Dendritic cell treated with granulocyte-macrophage colony-stimulating factor and Interleukin-4, amounts not matched to agents 40 ng/mL and 50 ng/mL, for 4 days (primary cell): ENCODE measurements at regions not wholly inside any gene's neighbourhood (a gene's known extent, or its start where the extent isn't known, plus 50 kb on each side); places are given as distances from the start of the nearest gene placed in this dataset.
"Not testable (repeated sequence)": the region's sequence is repeated elsewhere in the genome, so short reads cannot be mapped to it uniquely, and the experiment has no call there.

Source experiments
- H3K27ac Mint-ChIP-seq: one replicate; pipeline ENCODE4 v1.8.0; 2022; ENCODE audit warnings: mild to moderate bottlenecking, mixed read lengths
- H3K27me3 Mint-ChIP-seq: one replicate; pipeline ENCODE4 v1.8.0; 2022; ENCODE audit warnings: mild to moderate bottlenecking, mixed read lengths
- H3K36me3 Mint-ChIP-seq: one replicate; pipeline ENCODE4 v1.8.0; 2022; ENCODE audit warnings: low read depth, mixed read lengths
- H3K4me1 Mint-ChIP-seq: one replicate; pipeline ENCODE4 v1.8.0; 2022; ENCODE audit warnings: low read depth, mixed read lengths
- H3K4me3 Mint-ChIP-seq: one replicate; pipeline ENCODE4 v1.8.0; 2022; ENCODE audit warnings: mild to moderate bottlenecking, moderate library complexity, mixed read lengths
- H3K9me3 Mint-ChIP-seq: one replicate; pipeline ENCODE4 v1.8.0; 2022; ENCODE audit warnings: mixed read lengths
- intact Hi-C: fragments of 100-400 bp; cut with micrococcal nuclease; formaldehyde crosslinking; loops from one replicate; pipeline ENCODE4 v1.15.0; 2022

DNA sequence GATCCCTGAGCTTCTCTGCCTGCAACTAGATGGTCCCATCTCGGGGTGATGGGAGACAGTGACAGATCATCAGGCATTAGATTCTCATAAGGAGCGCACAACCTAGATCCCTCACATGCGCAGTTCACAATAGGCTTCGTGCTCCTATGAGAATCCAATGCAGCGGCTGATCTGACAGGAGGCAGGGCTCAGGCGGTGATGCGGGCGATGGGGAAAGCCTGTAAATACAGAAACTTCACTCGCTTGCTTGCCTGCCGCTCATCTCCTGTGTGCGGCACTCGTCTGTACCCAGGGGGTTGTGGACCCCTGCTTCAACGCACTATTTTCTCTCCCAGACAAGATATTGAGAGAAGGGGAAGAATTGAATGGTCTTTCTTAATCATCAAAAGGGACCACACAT lies 473.9 kb downstream of the ZNF536 start:
- Mint-ChIP-seq H3K36me3 (no peaks in the 10 kb centered on the region), H3K27me3 (no peaks in the 10 kb centered on the region)

DNA sequence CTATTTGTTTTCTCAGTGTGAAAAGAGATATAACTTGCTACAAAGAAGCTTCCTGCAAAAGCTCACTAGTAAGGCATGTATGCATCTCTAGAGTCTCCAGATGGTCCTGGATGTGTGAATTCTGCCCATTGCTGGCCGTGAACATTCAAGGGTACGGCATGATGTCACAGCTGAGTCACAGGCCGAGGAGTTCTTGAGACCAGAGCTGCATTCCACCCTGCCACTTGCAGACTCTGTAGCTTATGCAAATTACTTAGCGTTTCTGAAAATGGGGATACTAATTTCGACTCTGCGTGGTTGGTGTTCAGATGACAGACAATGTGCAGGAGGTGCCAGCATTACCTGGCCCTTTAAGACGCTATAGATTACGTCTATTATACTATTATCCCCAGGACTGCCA lies 470.7 kb downstream of the ZNF536 start:
- H3K4me1 Mint-ChIP-seq, result no peaks in the 10 kb centered on the region
- no peaks in the 10 kb centered on the region for H3K9me3 Mint-ChIP-seq
- no peaks in the 10 kb centered on the region for H3K36me3 Mint-ChIP-seq
- intact Hi-C loops, result no loop called here
- no peak overlapping the region for H3K4me3 Mint-ChIP-seq
- H3K27ac Mint-ChIP-seq, result no peak overlapping the region
- H3K27me3 Mint-ChIP-seq, result no peaks in the 10 kb centered on the region

More for the DNA sequence above, 473.9 kb downstream of the ZNF536 start:
- Mint-ChIP-seq H3K9me3 (no peaks in the 10 kb centered on the region), H3K4me3 (no peak overlapping the region), H3K27ac (no peak overlapping the region), H3K4me1 (no peaks in the 10 kb centered on the region)
- intact Hi-C loops, result no loop called here

DNA sequence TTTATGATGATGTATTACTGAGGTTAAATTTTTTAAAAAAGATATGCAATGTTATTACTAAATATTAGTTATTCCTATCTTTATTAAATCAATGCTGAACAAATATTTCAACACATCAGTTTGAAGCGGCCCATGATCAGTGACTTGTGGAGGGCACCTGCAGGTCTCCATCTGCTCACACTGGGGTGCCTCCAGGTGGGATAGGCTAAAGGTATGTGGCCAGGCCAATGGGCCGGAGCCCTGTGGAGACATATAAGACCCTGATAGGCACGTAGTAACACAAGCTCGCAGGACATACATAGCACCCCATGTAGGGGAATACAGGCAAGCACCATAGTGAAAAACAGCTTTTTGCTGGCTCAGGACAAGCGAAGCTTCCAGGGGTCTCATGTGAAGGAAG lies 469.8 kb downstream of the ZNF536 start:
- Mint-ChIP-seq H3K9me3 (no peaks in the 10 kb centered on the region), H3K4me3 (no peak overlapping the region), H3K36me3 (no peaks in the 10 kb centered on the region), H3K27ac (no peak overlapping the region), H3K4me1 (no peaks in the 10 kb centered on the region), H3K27me3 (no peaks in the 10 kb centered on the region)
- intact Hi-C loops, result no loop called here

DNA sequence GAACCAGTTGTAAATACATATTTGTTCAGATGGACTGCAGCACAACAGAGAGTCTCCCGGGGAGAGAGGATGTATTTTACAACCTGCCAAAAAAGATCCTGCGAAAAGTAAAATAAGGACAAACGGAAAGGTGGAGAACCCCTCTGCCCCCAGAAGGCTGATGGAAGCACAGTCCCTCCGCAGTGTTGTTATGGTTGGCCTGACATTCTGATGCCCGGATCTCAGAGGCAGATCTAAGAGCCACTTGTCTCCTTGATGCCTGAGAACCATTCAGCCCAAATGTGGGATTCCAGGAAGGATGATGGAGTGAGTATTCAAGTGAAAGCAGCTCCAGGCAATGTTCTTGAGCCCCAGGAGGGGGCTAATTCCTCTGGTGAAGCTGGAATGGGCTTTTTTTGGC lies 458.7 kb downstream of the ZNF536 start:
- intact Hi-C loops, result no loop called here
- Mint-ChIP-seq H3K27ac (no peak overlapping the region), H3K4me1 (no peaks in the 10 kb centered on the region), H3K36me3 (no peaks in the 10 kb centered on the region), H3K4me3 (no peak overlapping the region), H3K27me3 (peaks cover 2% of the 10 kb centered on the region), H3K9me3 (peaks cover 9% of the 10 kb centered on the region)

DNA sequence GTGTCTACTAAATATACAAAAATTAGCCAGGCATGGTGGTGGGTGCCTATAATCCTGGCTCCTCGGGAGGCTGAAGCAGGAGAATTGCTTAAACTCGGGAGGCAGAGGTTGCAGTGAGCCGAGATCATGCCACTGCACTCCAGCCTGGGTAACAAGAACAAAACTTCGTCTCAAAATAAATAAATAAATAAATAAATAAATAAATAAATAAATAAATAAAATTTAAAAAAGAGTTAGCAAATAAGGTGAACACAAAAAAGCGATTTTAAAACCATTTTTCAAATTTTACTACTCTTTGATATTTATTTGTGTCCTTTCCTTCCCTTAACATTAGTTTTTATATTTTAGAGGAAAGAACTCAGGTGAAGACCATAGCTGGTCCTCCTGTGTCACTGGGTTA lies 453.3 kb downstream of the ZNF536 start:
- H3K4me1 Mint-ChIP-seq, H3K9me3 Mint-ChIP-seq, intact Hi-C loops, H3K36me3 Mint-ChIP-seq, H3K27me3 Mint-ChIP-seq, H3K4me3 Mint-ChIP-seq, H3K27ac Mint-ChIP-seq: not testable (repeated sequence)

DNA sequence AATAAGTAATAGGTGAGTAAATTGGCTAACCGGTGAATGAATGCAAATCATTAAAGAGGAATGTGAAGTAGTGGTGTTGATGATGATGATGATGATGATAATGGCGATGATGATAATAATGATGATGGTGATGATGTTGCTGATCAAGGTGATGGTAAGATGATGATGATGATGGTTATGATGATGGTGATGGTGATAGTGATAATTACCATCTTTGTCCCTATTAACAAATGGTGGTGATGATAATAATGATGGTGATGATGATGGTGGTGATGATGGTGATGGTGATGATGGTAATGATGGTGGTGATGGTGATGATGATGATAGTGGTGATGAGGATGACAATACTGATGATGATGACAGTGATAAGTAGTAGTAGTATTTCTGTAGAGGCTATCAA lies 452.6 kb downstream of the ZNF536 start:
- intact Hi-C loops, result no loop called here
- Mint-ChIP-seq H3K4me1 (no peaks in the 10 kb centered on the region), H3K4me3 (no peak overlapping the region), H3K27ac (no peak overlapping the region), H3K27me3 (peaks cover 2% of the 10 kb centered on the region), H3K9me3 (peaks cover 9% of the 10 kb centered on the region), H3K36me3 (no peaks in the 10 kb centered on the region)

DNA sequence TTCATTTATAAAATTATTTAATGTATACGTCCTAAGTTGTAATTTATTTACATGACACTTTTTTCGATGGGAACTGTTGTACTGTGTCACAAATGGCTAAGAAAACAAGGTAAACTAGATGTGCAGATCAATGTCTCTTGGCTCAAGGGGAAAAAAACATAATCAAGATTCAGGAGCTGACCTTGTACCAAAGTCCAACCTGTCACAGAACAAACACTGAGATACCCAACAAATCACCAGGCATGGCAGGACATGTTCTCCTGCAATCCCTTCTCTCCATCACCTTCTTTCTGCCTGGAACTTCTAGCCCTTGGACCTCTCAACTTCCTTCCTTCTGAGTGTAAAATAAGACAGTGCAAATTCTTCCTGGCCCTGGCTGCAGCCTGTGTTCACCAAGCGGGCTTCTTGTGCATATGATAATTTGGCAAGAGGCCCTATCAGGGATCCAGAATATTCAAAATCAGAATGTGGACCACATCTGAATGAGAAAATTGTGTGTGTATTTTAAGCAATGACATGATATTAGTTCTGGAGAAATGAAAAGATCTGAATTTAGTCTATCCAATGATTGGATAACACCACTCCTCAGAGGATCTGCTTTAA lies 445.9 kb downstream of the ZNF536 start:
- peaks cover 8% of the 10 kb centered on the region for H3K9me3 Mint-ChIP-seq
- H3K4me3 Mint-ChIP-seq, result no peak overlapping the region
- intact Hi-C loops, result no loop called here
- no peak overlapping the region for H3K27ac Mint-ChIP-seq
- no peaks in the 10 kb centered on the region for H3K36me3 Mint-ChIP-seq
- peaks cover 5% of the 10 kb centered on the region for H3K4me1 Mint-ChIP-seq
- H3K27me3 Mint-ChIP-seq, result no peaks in the 10 kb centered on the region

DNA sequence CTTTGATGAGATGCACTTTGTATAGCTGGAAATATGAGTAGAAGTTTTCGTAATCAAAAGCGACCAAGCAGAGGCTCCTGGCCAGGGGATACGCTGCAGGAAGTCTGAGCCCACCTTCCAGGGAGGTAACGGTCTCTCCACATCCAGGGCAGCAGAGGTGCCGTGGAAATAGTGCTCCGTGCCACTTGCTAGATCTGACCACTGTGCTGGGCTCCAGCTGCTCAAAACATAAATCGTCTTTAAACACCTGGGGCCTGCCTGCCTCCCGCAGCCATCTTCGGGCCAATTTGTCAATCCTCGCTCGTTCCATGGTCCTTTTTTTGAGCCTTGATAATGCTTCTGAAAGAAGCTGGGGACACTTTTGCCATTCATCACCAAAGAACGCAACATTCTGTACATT lies 445.0 kb downstream of the ZNF536 start:
- no peak overlapping the region for H3K27ac Mint-ChIP-seq
- H3K4me1 Mint-ChIP-seq, result peaks cover 5% of the 10 kb centered on the region
- H3K9me3 Mint-ChIP-seq, result peaks cover 8% of the 10 kb centered on the region
- no peak overlapping the region for H3K4me3 Mint-ChIP-seq
- H3K36me3 Mint-ChIP-seq, result no peaks in the 10 kb centered on the region
- no peaks in the 10 kb centered on the region for H3K27me3 Mint-ChIP-seq
- intact Hi-C loops, result no loop called here

DNA sequence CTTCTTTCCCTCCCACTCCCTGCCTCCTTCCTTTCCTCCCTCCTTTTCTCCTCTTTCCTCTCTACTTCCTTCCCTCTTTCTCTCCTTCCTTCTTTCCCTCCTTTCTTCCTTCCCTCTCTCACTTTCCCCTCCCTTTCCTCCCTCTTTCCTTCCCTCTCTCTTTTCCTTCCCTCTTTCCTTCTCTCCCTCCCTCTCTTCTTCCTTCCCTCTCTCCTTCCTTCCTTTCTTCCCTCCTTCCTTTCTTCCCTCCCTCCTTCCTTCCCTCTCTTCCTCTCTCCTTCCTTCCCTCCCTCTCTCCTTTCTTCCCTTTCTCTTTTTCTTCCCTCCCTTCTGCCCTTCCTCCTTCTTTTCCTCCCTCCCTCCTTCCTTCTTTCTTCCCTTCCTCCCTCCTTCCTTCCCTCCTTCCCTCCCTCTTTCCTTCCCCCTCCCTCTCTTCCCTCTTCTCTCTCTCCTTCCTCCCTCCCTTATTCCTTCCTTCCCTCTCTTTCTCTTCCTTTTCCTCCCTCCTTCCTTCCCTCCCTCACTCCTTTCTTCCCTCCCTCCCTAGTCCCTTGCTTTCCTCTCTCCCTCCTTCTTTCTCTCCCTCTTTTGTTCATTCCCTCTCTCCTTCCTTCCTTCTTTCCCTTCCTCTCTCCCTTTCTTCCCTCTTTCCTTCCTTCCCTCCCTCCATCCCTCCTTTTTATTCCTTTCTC lies 443.9 kb downstream of the ZNF536 start:
- intact Hi-C loops, result no loop called here
- Mint-ChIP-seq H3K4me1 (peaks cover 5% of the 10 kb centered on the region), H3K36me3 (no peaks in the 10 kb centered on the region), H3K27me3 (no peaks in the 10 kb centered on the region), H3K4me3 (no peak overlapping the region), H3K9me3 (peaks cover 8% of the 10 kb centered on the region), H3K27ac (no peak overlapping the region)

DNA sequence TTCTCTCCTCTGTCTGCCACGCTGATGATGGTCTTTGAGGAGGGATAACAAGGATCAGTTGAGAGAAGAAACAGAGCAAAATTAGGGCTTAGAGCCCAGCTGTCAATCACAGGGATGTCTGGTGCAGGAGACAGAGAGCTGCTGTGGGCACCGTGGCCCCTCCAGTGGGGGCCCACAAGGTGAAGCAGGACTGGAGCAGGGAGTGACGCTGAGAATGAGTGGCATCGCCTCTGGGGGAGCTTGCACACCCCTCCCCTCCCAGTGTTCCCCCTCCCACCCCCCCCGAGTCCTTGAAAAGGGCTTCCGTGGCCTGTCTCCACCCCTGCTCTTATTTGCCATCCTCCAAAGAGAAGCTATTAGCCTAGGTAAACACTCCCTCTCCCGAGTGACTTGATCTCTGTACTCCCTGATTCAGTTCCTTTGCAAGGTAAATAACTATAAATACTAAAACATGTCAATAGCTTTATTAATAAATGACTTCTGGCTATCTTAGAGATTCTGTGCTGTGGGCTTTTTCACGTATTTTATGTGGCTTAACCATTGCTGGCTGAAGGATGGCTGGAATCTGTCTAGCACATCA lies 440.0 kb downstream of the ZNF536 start:
- Mint-ChIP-seq H3K4me1 (peaks cover 5% of the 10 kb centered on the region), H3K4me3 (no peak overlapping the region), H3K27me3 (no peaks in the 10 kb centered on the region), H3K36me3 (no peaks in the 10 kb centered on the region), H3K27ac (no peak overlapping the region), H3K9me3 (peaks cover 8% of the 10 kb centered on the region)
- intact Hi-C loops, result no loop called here

DNA sequence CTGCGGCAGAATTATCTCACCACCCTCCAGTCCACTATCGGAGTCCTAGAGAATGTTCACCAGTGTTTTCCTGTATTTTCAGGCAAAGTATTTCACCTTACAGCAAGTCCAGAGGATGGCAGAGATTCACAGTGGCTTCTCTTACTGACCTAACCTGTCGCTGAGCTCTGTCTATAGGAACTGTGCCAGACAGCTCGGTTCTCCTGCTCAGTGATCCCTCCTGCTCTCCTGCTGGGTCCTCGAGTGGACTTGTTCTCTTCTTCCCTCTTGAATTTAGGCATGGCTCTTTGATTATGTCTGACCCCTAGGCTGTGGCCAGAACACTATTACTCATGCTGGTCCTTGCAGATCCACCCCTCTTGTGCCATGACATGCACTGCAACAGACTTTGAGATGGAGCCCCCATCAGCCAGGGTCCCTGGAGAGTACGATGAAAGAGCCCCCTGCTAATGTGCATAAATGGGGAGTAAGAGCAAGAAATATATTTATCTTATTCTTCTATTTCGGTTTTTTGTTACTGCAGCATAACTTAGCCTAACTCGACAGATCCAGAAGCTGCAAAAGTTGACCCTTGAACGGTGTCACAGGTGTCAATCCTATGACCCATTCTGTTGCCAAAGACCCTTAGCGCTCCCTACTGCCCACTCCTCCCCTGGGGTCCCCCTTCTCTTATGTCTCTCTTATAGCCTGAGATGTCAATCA lies 439.4 kb downstream of the ZNF536 start:
- Mint-ChIP-seq H3K9me3 (peaks cover 8% of the 10 kb centered on the region), H3K27ac (no peak overlapping the region), H3K36me3 (no peaks in the 10 kb centered on the region), H3K4me1 (peaks cover 5% of the 10 kb centered on the region), H3K4me3 (no peak overlapping the region), H3K27me3 (no peaks in the 10 kb centered on the region)
- intact Hi-C loops, result no loop called here

DNA sequence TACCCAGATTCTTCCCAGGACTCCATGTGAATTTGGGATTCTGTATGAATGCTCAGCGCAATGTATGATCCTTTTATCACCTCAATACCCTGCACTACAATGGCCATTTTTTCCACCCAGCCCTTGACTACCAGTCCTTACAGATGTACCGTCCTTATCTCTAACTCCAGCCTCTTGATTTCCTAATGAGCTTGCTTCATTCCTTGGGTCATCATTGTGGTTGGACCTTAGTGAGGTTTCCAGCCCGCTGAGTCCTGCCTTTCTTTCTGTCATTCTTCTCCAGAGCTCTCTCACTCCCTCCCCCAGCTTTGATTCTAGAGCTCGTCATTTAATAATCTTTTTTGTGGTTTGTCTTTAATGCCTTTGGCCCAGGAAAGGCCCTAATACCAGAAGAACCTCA lies 438.5 kb downstream of the ZNF536 start:
- H3K9me3 Mint-ChIP-seq, result peaks cover 8% of the 10 kb centered on the region
- intact Hi-C loops, result no loop called here
- H3K27ac Mint-ChIP-seq, result no peak overlapping the region
- H3K27me3 Mint-ChIP-seq, result no peaks in the 10 kb centered on the region
- H3K4me3 Mint-ChIP-seq, result no peak overlapping the region
- H3K4me1 Mint-ChIP-seq, result peaks cover 5% of the 10 kb centered on the region
- H3K36me3 Mint-ChIP-seq, result no peaks in the 10 kb centered on the region

DNA sequence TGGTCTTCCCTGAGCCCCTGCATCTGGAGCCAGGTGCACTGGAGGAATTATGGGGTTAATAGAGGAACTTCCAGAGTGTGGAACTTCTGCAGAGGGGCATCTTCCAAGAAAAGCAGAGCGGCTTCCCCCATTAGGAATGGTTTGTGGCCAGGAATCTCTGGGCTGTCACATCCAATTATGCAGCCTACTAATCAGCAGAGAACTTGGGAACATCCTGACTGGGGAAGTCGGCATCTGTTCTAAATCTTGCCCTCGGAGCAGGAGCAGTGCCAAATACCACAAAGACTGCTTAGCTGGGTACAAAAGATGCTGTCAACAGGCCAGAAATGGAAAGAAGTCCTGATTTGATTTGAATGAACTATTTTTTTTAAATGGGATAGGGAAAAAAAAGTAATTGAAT lies 435.1 kb downstream of the ZNF536 start:
- no peak overlapping the region for H3K4me3 Mint-ChIP-seq
- no peaks in the 10 kb centered on the region for H3K9me3 Mint-ChIP-seq
- no peaks in the 10 kb centered on the region for H3K36me3 Mint-ChIP-seq
- H3K27me3 Mint-ChIP-seq, result peaks cover 2% of the 10 kb centered on the region
- H3K27ac Mint-ChIP-seq, result no peak overlapping the region
- intact Hi-C loops, result no loop called here
- peaks cover 5% of the 10 kb centered on the region for H3K4me1 Mint-ChIP-seq

DNA sequence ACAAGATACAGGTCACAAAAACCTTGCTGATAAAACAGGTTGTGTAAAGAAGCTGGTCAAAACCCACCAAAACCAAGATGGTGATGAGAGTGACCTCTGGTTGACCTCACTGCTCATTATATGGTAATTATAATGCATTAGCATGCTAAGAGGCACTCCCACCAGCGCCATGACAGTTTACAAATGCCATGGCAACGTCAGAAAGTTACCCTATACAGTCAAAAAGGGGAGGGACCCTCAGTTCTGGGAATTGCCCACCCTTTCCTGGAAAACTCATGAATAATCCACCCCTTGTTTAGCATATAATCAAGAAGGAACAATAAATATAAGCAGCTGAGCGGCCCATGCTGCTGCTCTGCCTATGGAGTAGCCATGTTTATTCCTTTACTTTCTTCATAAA lies 434.1 kb downstream of the ZNF536 start:
- peaks cover 5% of the 10 kb centered on the region for H3K4me1 Mint-ChIP-seq
- H3K27ac Mint-ChIP-seq, result no peak overlapping the region
- intact Hi-C loops, result no loop called here
- H3K4me3 Mint-ChIP-seq, result no peak overlapping the region
- H3K9me3 Mint-ChIP-seq, result no peaks in the 10 kb centered on the region
- peaks cover 2% of the 10 kb centered on the region for H3K27me3 Mint-ChIP-seq
- no peaks in the 10 kb centered on the region for H3K36me3 Mint-ChIP-seq
